Gastroesophageal sphincter (tissue), 3 donors: ENCODE measurements at regions not wholly inside any gene's neighbourhood (a gene's known extent, or its start where the extent isn't known, plus 50 kb on each side); places are given as distances from the start of the nearest gene placed in this dataset.

Experiments
- EP300 ChIP-seq: sonication (generic); formaldehyde crosslinking; IDR thresholded peaks from one replicate; pipeline ENCODE4 v1.6.1; 2017; ENCODE audit warnings: antibody characterized with exemption, mild to moderate bottlenecking
- POLR2A ChIP-seq, 2 donors: fragments of 450-650 bp; IDR thresholded peaks; one replicate each; pipeline ENCODE4 v1.6.1; 2017; ENCODE audit warnings: antibody characterized with exemption in 2 of 2, mild to moderate bottlenecking in 2 of 2, moderate library complexity in 1 of 2
- TF ChIP-seq, protein P1 (sequence below), 4 experiments: fragments of 200-600 bp in 2 of 4; fragments of 450-650 bp in 2 of 4; sonication (generic) in 1 of 4; IDR thresholded peaks; one replicate each; pipeline ENCODE4 v1.5.1; 2017 to 2019; ENCODE audit warnings: antibody characterized with exemption in 4 of 4, mild to moderate bottlenecking in 2 of 4, moderate library complexity in 2 of 4

DNA sequence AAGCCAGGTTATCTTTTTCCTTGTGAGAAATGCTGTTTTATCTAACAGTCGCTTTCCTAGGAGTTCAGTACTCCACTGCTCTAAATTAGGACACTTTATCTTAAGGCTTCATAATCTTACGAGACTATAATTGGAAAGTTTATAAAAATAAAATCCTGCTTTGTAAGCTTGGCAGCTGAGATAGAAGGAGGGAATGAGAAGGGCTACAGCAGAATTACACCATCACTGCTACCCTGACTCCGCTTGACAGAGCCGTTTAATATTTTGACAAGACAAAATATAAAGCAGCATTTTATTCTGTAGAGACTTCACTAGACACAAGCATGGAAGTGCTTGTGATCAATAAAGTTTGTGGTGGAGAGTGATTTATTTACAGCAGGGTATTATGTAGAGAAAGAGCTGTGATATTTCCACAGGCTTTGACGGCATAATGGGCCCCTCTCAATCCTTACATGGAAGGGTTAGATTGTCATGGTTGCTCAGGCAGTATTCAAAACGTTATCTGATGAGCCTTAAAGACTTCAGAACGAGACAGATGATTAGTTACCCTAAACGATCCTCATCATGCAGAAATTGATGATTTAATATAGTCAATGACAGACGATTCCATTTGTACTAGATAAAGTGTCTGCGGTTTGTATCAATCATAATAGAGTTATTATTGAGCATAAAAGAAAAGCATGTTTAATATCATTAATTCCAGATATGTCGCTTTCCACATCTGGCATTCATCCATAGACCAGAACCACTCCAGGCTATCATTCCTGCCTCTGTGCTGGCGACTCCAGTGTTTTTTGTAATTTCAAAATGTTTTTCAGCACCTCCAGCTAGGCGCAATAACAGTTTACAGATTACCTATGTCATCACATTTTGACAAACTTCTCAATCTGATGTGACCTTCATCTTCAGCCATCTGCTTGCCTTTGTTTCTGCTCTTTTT, 242.2 kb downstream of the FIGN start:
- TF ChIP-seq, protein P1, sequence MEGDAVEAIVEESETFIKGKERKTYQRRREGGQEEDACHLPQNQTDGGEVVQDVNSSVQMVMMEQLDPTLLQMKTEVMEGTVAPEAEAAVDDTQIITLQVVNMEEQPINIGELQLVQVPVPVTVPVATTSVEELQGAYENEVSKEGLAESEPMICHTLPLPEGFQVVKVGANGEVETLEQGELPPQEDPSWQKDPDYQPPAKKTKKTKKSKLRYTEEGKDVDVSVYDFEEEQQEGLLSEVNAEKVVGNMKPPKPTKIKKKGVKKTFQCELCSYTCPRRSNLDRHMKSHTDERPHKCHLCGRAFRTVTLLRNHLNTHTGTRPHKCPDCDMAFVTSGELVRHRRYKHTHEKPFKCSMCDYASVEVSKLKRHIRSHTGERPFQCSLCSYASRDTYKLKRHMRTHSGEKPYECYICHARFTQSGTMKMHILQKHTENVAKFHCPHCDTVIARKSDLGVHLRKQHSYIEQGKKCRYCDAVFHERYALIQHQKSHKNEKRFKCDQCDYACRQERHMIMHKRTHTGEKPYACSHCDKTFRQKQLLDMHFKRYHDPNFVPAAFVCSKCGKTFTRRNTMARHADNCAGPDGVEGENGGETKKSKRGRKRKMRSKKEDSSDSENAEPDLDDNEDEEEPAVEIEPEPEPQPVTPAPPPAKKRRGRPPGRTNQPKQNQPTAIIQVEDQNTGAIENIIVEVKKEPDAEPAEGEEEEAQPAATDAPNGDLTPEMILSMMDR (IDR thresholded peaks at IDR 0.05) = no peak
- no peak for TF ChIP-seq POLR2A (IDR thresholded peaks at IDR 0.05)
- TF ChIP-seq EP300 = no peak
